Breast epithelium (tissue), 3 donors: ENCODE measurements at regions not wholly inside any gene's neighbourhood (a gene's known extent, or its start where the extent isn't known, plus 50 kb on each side); places are given as distances from the start of the nearest gene placed in this dataset.

ENCODE experiments used
- POLR2A ChIP-seq: fragments of 450-650 bp; IDR thresholded peaks from one replicate; pipeline ENCODE4 v1.6.1; 2016; ENCODE audit warnings: antibody characterized with exemption, mild to moderate bottlenecking, moderate library complexity
- POLR2AphosphoS5 ChIP-seq, 3 donors: sonication (generic); formaldehyde crosslinking; IDR thresholded peaks; one replicate each; pipeline ENCODE4 v1.6.1; 2017; ENCODE audit warnings: antibody characterized with exemption in 3 of 3
- TF ChIP-seq, protein P1 (sequence below), 3 donors: fragments of 450-650 bp; IDR thresholded peaks; one replicate each; pipeline ENCODE4 v1.5.1; 2016 to 2017; ENCODE audit warnings: antibody characterized with exemption in 3 of 3, mild to moderate bottlenecking in 3 of 3, moderate library complexity in 3 of 3

DNA sequence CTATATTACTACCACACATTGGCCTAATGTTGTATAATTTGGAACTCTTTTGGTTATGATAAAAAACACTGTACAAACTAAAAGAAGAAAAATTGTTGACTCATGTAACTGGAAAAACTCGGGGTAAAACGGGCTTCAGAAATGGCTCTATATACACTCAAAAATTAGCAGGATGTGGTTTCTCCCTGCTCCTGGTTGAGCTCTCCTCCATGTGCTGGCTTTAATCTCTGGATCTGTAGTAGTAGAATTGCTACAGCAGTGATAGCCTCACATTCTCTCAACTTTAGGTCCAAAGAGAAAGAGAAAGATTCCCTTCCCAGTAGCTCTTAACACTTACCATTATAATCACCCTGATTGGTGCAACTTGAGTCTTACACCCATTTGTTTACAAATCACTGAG is 274.9 kb upstream of the GALNT5 start:
- TF ChIP-seq, protein P1, sequence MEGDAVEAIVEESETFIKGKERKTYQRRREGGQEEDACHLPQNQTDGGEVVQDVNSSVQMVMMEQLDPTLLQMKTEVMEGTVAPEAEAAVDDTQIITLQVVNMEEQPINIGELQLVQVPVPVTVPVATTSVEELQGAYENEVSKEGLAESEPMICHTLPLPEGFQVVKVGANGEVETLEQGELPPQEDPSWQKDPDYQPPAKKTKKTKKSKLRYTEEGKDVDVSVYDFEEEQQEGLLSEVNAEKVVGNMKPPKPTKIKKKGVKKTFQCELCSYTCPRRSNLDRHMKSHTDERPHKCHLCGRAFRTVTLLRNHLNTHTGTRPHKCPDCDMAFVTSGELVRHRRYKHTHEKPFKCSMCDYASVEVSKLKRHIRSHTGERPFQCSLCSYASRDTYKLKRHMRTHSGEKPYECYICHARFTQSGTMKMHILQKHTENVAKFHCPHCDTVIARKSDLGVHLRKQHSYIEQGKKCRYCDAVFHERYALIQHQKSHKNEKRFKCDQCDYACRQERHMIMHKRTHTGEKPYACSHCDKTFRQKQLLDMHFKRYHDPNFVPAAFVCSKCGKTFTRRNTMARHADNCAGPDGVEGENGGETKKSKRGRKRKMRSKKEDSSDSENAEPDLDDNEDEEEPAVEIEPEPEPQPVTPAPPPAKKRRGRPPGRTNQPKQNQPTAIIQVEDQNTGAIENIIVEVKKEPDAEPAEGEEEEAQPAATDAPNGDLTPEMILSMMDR (IDR thresholded peaks at IDR 0.05) = no peak
- no peak for TF ChIP-seq POLR2A
- no peak for TF ChIP-seq POLR2AphosphoS5 (IDR thresholded peaks at IDR 0.05)
